Retinal pigment epithelial cell (primary cell): ENCODE measurements at regions not wholly inside any gene's neighbourhood (a gene's known extent, or its start where the extent isn't known, plus 50 kb on each side); places are given as distances from the start of the nearest gene placed in this dataset.
A peak's percentile ranks its signal among the peaks of the same experiment; 100 is the strongest.

Source experiments
- DNase-seq: peaks from one replicate; pipeline ENCODE4 v3.0.0-alpha.2; 2010; ENCODE audit warnings: low read depth
- H3K4me3 ChIP-seq: 2 replicates; pipeline ENCODE4 v1.5.1; 2011; ENCODE audit warnings: mild to moderate bottlenecking, low read length, control low read depth, moderate library complexity
- TF ChIP-seq, protein P1 (sequence below): conservative IDR thresholded peaks from 2 replicates; pipeline ENCODE4 v1.5.1; 2011; ENCODE audit warnings: low read depth, low read length, control low read depth, inconsistent platforms

GRCh38 chr18:25759111-25759510, 331.3 kb downstream of the SS18 start:
- DNase-seq, result no peak
- TF ChIP-seq, protein P1, sequence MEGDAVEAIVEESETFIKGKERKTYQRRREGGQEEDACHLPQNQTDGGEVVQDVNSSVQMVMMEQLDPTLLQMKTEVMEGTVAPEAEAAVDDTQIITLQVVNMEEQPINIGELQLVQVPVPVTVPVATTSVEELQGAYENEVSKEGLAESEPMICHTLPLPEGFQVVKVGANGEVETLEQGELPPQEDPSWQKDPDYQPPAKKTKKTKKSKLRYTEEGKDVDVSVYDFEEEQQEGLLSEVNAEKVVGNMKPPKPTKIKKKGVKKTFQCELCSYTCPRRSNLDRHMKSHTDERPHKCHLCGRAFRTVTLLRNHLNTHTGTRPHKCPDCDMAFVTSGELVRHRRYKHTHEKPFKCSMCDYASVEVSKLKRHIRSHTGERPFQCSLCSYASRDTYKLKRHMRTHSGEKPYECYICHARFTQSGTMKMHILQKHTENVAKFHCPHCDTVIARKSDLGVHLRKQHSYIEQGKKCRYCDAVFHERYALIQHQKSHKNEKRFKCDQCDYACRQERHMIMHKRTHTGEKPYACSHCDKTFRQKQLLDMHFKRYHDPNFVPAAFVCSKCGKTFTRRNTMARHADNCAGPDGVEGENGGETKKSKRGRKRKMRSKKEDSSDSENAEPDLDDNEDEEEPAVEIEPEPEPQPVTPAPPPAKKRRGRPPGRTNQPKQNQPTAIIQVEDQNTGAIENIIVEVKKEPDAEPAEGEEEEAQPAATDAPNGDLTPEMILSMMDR, result no peak
- no peak overlapping the region for H3K4me3 ChIP-seq

- DNase-seq, result no peak
- TF ChIP-seq, protein P1, result no peak
- H3K4me3 ChIP-seq, result no peak overlapping the region
Measured at GRCh38 chr18:25743646-25744151, 346.7 kb downstream of the SS18 start.

DNA sequence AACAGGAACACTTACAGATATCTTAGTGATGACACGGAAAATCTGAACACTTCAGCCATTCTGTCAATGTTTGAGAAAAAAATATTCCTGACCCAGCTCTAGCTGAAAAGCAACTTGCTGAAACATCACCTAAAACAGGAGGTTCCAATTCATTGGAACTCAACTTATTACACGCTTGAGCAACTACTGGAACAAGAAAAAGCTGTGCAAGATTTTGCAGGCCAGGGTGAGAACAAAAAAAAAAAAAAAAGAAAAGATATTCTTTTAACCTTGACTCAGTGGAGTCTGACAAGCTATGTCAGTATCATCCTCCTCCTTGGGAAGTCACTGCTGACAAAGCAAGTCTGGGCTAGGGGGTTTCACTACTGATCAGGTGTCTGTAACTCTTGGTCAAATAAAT, 351.0 kb downstream of the SS18 start:
- H3K4me3 ChIP-seq, result no peak overlapping the region
- TF ChIP-seq, protein P1, result no peak
- DNase-seq, result no peak

DNA sequence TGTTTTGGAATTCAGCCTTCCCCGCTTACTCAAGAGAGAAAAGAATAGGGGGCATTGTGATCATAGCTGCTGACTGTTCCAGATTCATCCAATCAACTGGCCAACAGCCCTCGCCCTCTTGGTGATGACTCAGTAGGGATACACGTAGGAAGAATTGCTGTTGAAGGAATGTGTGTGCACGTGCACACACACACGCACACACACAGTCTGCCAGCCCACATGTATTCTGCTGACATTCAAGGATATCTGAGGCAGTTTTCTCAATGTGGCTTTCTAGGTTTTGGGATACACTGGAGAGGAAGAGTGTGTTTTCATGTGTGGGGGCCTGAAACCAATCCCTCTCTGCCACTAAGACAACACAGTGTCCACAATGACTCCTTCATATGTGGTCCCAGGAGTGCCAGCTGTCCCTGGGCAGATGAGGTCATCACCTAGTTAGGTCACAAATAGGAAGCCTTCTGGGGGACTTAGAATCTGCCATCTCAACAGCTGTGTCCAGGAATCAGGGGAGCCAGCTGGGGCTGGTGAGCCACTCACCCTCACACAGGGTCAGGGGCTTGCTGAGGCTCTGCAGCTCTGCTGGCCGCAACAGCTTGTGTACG, 352.6 kb downstream of the SS18 start:
- H3K4me3 ChIP-seq, result no peak overlapping the region
- TF ChIP-seq, protein P1, result no peak
- peak; percentile 82 for DNase-seq

DNA sequence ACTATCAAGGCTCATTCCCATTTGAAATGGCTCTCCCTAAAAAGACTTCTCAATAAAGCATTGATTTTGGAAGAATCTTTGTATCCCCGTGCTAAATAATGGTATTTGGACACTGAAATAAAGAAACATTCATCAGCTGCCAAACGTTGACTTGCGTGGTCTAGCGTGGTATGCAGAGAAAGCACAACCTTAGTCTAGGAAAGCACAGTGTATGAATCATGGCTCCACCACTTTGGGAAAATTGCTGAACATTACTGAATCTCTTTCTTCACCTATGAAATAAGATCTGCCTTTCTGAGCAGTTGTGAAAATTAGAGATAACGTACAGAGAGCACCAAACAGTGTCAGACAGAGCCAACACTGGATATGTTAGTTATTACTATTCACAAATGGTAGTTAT, 353.9 kb downstream of the SS18 start:
- no peak for DNase-seq
- H3K4me3 ChIP-seq, result no peak overlapping the region
- TF ChIP-seq, protein P1, result no peak

DNA sequence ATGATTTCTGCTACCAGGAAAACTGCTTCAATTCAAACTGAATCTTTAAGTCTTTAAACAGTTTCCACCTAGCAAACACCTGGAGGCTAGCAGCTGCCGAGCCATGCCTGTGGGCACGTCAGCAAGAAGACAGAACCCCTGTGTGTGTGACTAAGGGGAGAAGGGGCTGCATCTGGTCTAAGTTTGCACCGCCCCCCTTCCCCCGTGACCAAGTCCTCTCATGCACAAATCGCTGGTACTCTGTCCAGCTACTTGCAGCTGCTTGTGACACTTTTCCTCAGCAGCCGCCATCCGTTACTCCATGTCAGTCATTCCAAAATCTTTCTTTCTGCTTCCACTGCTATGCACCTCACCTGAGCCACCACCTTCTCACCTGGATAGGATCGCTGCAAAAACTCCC, 355.0 kb downstream of the SS18 start:
- TF ChIP-seq, protein P1, result no peak

DNA sequence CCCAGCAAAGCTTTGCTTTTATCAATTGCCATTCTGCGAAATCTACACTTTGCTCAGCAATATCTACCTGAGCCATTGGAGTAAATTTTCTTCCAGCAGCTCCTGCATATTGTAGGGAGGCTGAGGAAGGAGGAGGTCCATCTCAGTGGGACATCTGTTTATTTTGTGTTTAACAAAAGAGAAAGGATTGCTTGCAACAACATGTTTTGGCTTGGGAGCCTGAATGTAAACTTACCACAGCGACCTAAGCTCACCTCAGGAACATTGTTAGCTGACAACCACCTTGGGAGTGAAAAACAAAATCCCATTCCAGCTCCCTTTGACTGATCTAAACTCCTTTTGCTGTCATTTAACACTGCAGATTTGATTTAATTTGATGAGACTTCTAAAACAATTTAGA, 356.1 kb downstream of the SS18 start:
- no peak overlapping the region for H3K4me3 ChIP-seq
- TF ChIP-seq, protein P1, result no peak
- no peak for DNase-seq

More for the DNA sequence above, 355.0 kb downstream of the SS18 start:
- H3K4me3 ChIP-seq, result no peak overlapping the region
- no peak for DNase-seq
